H1 (cell line): ENCODE measurements at regions not wholly inside any gene's neighbourhood (a gene's known extent, or its start where the extent isn't known, plus 50 kb on each side); places are given as distances from the start of the nearest gene placed in this dataset.

ENCODE experiments used
- FOSL1 ChIP-seq: IDR thresholded peaks from 2 replicates; pipeline ENCODE4 v1.6.1; 2011; ENCODE audit warnings: mild to moderate bottlenecking, low read depth, low read length, moderate library complexity; ENCODE audit not compliant: insufficient read depth
- GTF2F1 ChIP-seq: IDR thresholded peaks from 2 replicates; pipeline ENCODE4 v1.6.1; 2012; ENCODE audit warnings: low read depth, low read length, improper control_type of control experiment, borderline replicate concordance
- HDAC2 ChIP-seq, 2 experiments: fragments of 300-600 bp in 1 of 2; sonication (generic) in 1 of 2; IDR thresholded peaks; 2 replicates each; pipeline ENCODE4 v1.6.1; 2011 to 2012; ENCODE audit warnings: low read depth in 2 of 2, low read length in 2 of 2, mild to moderate bottlenecking in 2 of 2, moderate library complexity in 2 of 2, borderline replicate concordance in 1 of 2, inconsistent platforms in 1 of 2
- NANOG ChIP-seq: IDR thresholded peaks from 2 replicates; pipeline ENCODE4 v1.6.1; 2011; ENCODE audit warnings: low read length, low read depth, mild to moderate bottlenecking, inconsistent platforms; ENCODE audit not compliant: insufficient read depth, poor library complexity, severe bottlenecking
- RNF2 ChIP-seq: fragments of 200-900, 300-1000 bp; sonication (generic); IDR thresholded peaks from 2 replicates; pipeline ENCODE4 v1.7.1; 2016; ENCODE audit warnings: borderline replicate concordance, low read depth, mild to moderate bottlenecking, antibody characterized with exemption, low read length; ENCODE audit not compliant: poor library complexity, severe bottlenecking; ENCODE audit errors: missing control alignments
- SP4 ChIP-seq: IDR thresholded peaks from 2 replicates; pipeline ENCODE4 v1.6.1; 2012; ENCODE audit warnings: low read length, inconsistent platforms
- ZNF274 ChIP-seq: IDR thresholded peaks from 2 replicates; pipeline ENCODE4 v1.7.0; 2012; ENCODE audit warnings: low read length, borderline replicate concordance; ENCODE audit errors: extremely low read depth
- TF ChIP-seq, protein P1 (sequence below): fragments of 300-600 bp; sonication (generic); IDR thresholded peaks from 2 replicates; pipeline ENCODE4 v1.7.1; 2012; ENCODE audit warnings: low read length, moderate library complexity, mild to moderate bottlenecking, inconsistent platforms; ENCODE audit not compliant: insufficient replicate concordance
- TF ChIP-seq, protein P2 (sequence below): IDR thresholded peaks from 2 replicates; pipeline ENCODE4 v1.6.1; 2012; ENCODE audit warnings: low read length, inconsistent platforms

DNA sequence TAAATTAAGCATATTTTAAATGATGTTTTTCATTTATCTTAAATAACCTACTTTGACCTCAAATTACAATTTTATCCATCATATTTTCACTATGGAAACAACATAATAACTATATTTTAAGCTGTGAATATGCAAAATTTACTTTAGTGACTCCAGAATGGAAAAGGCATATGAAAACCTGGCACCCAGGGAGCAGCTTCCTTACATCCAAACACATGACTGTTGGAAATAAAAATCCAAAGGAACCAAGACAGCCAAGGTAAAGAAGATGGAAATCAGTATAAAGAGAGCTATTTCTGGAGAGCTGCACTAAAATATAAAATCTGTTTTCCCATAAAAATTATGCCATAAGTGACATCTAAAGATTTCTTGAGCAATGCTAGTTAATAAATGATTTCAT lies 140.3 kb upstream of the FTMT start (continued):
- TF ChIP-seq, protein P1, sequence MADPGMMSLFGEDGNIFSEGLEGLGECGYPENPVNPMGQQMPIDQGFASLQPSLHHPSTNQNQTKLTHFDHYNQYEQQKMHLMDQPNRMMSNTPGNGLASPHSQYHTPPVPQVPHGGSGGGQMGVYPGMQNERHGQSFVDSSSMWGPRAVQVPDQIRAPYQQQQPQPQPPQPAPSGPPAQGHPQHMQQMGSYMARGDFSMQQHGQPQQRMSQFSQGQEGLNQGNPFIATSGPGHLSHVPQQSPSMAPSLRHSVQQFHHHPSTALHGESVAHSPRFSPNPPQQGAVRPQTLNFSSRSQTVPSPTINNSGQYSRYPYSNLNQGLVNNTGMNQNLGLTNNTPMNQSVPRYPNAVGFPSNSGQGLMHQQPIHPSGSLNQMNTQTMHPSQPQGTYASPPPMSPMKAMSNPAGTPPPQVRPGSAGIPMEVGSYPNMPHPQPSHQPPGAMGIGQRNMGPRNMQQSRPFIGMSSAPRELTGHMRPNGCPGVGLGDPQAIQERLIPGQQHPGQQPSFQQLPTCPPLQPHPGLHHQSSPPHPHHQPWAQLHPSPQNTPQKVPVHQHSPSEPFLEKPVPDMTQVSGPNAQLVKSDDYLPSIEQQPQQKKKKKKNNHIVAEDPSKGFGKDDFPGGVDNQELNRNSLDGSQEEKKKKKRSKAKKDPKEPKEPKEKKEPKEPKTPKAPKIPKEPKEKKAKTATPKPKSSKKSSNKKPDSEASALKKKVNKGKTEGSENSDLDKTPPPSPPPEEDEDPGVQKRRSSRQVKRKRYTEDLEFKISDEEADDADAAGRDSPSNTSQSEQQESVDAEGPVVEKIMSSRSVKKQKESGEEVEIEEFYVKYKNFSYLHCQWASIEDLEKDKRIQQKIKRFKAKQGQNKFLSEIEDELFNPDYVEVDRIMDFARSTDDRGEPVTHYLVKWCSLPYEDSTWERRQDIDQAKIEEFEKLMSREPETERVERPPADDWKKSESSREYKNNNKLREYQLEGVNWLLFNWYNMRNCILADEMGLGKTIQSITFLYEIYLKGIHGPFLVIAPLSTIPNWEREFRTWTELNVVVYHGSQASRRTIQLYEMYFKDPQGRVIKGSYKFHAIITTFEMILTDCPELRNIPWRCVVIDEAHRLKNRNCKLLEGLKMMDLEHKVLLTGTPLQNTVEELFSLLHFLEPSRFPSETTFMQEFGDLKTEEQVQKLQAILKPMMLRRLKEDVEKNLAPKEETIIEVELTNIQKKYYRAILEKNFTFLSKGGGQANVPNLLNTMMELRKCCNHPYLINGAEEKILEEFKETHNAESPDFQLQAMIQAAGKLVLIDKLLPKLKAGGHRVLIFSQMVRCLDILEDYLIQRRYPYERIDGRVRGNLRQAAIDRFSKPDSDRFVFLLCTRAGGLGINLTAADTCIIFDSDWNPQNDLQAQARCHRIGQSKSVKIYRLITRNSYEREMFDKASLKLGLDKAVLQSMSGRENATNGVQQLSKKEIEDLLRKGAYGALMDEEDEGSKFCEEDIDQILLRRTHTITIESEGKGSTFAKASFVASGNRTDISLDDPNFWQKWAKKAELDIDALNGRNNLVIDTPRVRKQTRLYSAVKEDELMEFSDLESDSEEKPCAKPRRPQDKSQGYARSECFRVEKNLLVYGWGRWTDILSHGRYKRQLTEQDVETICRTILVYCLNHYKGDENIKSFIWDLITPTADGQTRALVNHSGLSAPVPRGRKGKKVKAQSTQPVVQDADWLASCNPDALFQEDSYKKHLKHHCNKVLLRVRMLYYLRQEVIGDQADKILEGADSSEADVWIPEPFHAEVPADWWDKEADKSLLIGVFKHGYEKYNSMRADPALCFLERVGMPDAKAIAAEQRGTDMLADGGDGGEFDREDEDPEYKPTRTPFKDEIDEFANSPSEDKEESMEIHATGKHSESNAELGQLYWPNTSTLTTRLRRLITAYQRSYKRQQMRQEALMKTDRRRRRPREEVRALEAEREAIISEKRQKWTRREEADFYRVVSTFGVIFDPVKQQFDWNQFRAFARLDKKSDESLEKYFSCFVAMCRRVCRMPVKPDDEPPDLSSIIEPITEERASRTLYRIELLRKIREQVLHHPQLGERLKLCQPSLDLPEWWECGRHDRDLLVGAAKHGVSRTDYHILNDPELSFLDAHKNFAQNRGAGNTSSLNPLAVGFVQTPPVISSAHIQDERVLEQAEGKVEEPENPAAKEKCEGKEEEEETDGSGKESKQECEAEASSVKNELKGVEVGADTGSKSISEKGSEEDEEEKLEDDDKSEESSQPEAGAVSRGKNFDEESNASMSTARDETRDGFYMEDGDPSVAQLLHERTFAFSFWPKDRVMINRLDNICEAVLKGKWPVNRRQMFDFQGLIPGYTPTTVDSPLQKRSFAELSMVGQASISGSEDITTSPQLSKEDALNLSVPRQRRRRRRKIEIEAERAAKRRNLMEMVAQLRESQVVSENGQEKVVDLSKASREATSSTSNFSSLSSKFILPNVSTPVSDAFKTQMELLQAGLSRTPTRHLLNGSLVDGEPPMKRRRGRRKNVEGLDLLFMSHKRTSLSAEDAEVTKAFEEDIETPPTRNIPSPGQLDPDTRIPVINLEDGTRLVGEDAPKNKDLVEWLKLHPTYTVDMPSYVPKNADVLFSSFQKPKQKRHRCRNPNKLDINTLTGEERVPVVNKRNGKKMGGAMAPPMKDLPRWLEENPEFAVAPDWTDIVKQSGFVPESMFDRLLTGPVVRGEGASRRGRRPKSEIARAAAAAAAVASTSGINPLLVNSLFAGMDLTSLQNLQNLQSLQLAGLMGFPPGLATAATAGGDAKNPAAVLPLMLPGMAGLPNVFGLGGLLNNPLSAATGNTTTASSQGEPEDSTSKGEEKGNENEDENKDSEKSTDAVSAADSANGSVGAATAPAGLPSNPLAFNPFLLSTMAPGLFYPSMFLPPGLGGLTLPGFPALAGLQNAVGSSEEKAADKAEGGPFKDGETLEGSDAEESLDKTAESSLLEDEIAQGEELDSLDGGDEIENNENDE, result no peak
- TF ChIP-seq NANOG (no peak), HDAC2 (IDR thresholded peaks at IDR 0.05; ENCODE audit: borderline replicate concordance in 1 of 2, low read depth in 2 of 2, low read length in 2 of 2) (no peak), GTF2F1 (no peak), RNF2 (no peak), SP4 (no peak), FOSL1 (no peak), ZNF274 (no peak)
- TF ChIP-seq, protein P2, sequence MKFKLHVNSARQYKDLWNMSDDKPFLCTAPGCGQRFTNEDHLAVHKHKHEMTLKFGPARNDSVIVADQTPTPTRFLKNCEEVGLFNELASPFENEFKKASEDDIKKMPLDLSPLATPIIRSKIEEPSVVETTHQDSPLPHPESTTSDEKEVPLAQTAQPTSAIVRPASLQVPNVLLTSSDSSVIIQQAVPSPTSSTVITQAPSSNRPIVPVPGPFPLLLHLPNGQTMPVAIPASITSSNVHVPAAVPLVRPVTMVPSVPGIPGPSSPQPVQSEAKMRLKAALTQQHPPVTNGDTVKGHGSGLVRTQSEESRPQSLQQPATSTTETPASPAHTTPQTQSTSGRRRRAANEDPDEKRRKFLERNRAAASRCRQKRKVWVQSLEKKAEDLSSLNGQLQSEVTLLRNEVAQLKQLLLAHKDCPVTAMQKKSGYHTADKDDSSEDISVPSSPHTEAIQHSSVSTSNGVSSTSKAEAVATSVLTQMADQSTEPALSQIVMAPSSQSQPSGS, result no peak
